SJCRH30 (cell line): ENCODE measurements at regions not wholly inside any gene's neighbourhood (a gene's known extent, or its start where the extent isn't known, plus 50 kb on each side); places are given as distances from the start of the nearest gene placed in this dataset.

Source experiments
- DNase-seq, 2 experiments: peaks; one replicate each; pipeline ENCODE4 v3.0.0-alpha.2; 2015 to 2020
- H3K27ac ChIP-seq: fragments of 250-450 bp; sonication (Bioruptor Pico); 2 replicates; pipeline ENCODE4 v1.5.1; 2020; ENCODE audit warnings: mild to moderate bottlenecking, moderate library complexity
- H3K27me3 ChIP-seq: fragments of 250-450 bp; sonication (Bioruptor Pico); 2 replicates; pipeline ENCODE4 v1.5.1; 2020; ENCODE audit warnings: mild to moderate bottlenecking, moderate library complexity
- H3K36me3 ChIP-seq: fragments of 250-450 bp; sonication (Bioruptor Pico); 2 replicates; pipeline ENCODE4 v1.5.1; 2020; ENCODE audit warnings: mild to moderate bottlenecking, moderate library complexity
- H3K4me1 ChIP-seq: fragments of 250-450 bp; sonication (Bioruptor Pico); 2 replicates; pipeline ENCODE4 v1.5.1; 2020; ENCODE audit warnings: mild to moderate bottlenecking, moderate library complexity
- H3K4me3 ChIP-seq: fragments of 250-450 bp; sonication (Bioruptor Pico); 2 replicates; pipeline ENCODE4 v1.5.1; 2020; ENCODE audit warnings: mild to moderate bottlenecking, moderate library complexity
- H3K9me3 ChIP-seq: fragments of 250-450 bp; sonication (Bioruptor Pico); replicated peaks from 2 replicates; pipeline ENCODE4 v1.5.1; 2020; ENCODE audit warnings: mild to moderate bottlenecking, moderate library complexity

GRCh38 chr15:31151301-31152233 lies 50.0 kb upstream of the TRPM1 start:
- Histone ChIP-seq H3K27ac (no peak overlapping the region), H3K4me3 (no peak overlapping the region), H3K27me3 (no peaks in the 10 kb centered on the region), H3K4me1 (no peaks in the 10 kb centered on the region), H3K36me3 (no peaks in the 10 kb centered on the region), H3K9me3 (no peaks in the 10 kb centered on the region)
- DNase-seq, result no peak

GRCh38 chr15:31153531-31153930 lies 52.0 kb upstream of the TRPM1 start:
- H3K9me3 ChIP-seq, result no peaks in the 10 kb centered on the region
- no peak overlapping the region for H3K4me3 ChIP-seq
- H3K4me1 ChIP-seq, result no peaks in the 10 kb centered on the region
- H3K27ac ChIP-seq, result no peak overlapping the region
- H3K36me3 ChIP-seq, result no peaks in the 10 kb centered on the region
- DNase-seq, result no peak
- no peaks in the 10 kb centered on the region for H3K27me3 ChIP-seq

DNA sequence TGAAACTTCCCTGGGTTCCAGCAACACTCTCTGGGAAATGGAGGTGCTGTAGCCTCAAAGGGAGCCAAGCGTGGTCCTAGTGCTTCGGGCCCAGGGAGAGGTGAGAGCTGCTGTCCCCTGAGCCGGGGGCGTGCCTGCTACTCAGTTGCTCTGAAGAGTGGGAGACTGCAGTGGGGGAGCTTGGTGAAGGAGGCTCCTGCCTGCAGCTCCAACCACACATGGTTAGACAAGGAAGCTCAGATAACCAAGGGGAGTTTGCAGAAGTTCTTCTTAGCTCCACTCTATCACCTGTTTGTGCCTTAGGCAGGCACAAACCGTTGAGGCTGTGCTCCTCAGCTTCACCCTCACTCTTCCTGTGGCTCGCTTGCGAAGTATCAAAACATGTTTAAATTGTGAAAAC lies 53.6 kb upstream of the TRPM1 start:
- Histone ChIP-seq H3K4me1 (no peaks in the 10 kb centered on the region), H3K9me3 (no peaks in the 10 kb centered on the region), H3K27ac (no peak overlapping the region), H3K36me3 (no peaks in the 10 kb centered on the region), H3K4me3 (no peak overlapping the region), H3K27me3 (no peaks in the 10 kb centered on the region; the same call in 1 of the 2 replicates)
- DNase-seq, result no peak

DNA sequence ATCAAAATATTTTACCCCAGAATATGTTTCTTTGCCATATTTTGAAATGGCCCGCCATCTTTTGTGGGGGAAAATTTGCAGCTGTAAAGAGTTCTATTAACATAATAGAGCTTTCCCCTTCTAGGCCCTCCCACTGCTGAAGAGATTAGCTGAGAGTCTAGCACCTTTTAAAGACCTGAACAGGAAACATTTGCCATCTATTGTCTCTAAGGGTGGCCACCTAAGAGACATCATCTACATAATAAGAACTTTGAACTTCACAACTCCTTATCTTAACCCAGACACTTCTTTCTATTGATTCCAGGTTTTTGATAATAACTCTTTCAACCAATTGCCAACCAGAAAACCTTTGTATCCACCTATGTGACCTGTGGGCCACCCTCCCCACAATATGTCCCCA lies 54.7 kb upstream of the TRPM1 start:
- Histone ChIP-seq H3K27ac (no peak overlapping the region), H3K27me3 (no peaks in the 10 kb centered on the region; the same call in 1 of the 2 replicates), H3K4me3 (no peak overlapping the region), H3K9me3 (no peaks in the 10 kb centered on the region), H3K36me3 (no peaks in the 10 kb centered on the region), H3K4me1 (no peaks in the 10 kb centered on the region)
- DNase-seq, result no peak

- Histone ChIP-seq H3K27ac (no peak overlapping the region), H3K4me3 (no peak overlapping the region), H3K9me3 (no peaks in the 10 kb centered on the region), H3K36me3 (no peaks in the 10 kb centered on the region), H3K4me1 (no peaks in the 10 kb centered on the region), H3K27me3 (no peaks in the 10 kb centered on the region; the same call in 1 of the 2 replicates)
- DNase-seq, result no peak
These were observed 55.3 kb upstream of the TRPM1 start for GRCh38 chr15:31156808-31157207.

- Histone ChIP-seq H3K27ac (no peak overlapping the region), H3K27me3 (no peaks in the 10 kb centered on the region; the same call in 1 of the 2 replicates), H3K4me1 (no peaks in the 10 kb centered on the region), H3K36me3 (no peaks in the 10 kb centered on the region), H3K9me3 (no peaks in the 10 kb centered on the region), H3K4me3 (no peak overlapping the region)
- no peak for DNase-seq
These were observed 56.1 kb upstream of the TRPM1 start for GRCh38 chr15:31157644-31158069.

- Histone ChIP-seq H3K4me1 (no peaks in the 10 kb centered on the region), H3K9me3 (no peaks in the 10 kb centered on the region), H3K27me3 (no peaks in the 10 kb centered on the region; the same call in 1 of the 2 replicates), H3K27ac (no peak overlapping the region), H3K4me3 (no peak overlapping the region), H3K36me3 (no peaks in the 10 kb centered on the region)
- no peak for DNase-seq
These were observed 57.5 kb upstream of the TRPM1 start for GRCh38 chr15:31158858-31159569.

GRCh38 chr15:31159837-31160236 lies 58.3 kb upstream of the TRPM1 start:
- H3K27ac ChIP-seq, result no peak overlapping the region
- no peaks in the 10 kb centered on the region for H3K9me3 ChIP-seq
- H3K27me3 ChIP-seq, result no peaks in the 10 kb centered on the region; the same call in 1 of the 2 replicates
- no peak for DNase-seq
- no peaks in the 10 kb centered on the region for H3K36me3 ChIP-seq
- no peaks in the 10 kb centered on the region for H3K4me1 ChIP-seq
- no peak overlapping the region for H3K4me3 ChIP-seq

GRCh38 chr15:31160297-31160696 lies 58.8 kb upstream of the TRPM1 start:
- Histone ChIP-seq H3K27ac (no peak overlapping the region), H3K36me3 (no peaks in the 10 kb centered on the region), H3K9me3 (no peaks in the 10 kb centered on the region), H3K27me3 (no peaks in the 10 kb centered on the region; the same call in 1 of the 2 replicates), H3K4me3 (no peak overlapping the region), H3K4me1 (no peaks in the 10 kb centered on the region)
- DNase-seq, result no peak

DNA sequence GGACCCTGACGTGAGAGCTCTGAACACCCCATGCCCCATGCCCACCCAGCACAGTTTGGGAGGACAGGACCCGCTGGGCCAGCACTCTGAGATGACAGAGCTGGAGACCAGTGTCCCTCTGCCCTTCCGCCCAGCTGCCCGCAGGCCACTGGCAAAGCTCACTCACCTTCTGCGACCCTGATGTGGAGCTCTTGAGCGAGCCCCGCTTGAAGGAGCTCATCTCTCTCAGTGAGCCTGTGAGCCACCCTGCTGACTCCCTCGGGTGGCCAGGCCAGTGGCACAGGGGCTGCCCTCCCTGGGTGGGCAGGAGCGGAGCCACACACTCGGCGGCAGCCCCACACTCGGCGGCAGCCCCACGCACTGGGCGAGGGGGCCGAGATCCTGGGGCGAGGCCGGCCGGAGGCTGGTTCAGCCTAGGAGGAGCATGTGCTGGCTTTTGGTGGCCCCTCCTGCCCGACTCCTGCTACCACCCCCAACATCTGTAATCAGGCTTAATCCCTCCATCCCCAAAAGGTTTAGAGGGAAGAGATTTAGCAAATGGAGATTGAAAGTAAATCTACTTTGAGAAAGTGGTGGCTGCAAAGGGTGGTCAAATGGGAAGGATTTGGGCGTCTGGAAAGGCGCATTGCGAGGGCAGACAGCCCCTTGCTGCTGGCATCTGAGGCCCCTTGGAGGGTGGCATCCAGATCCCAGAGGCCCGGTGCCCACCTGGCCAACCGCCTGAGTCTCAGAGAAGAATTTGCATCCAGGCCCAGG lies 59.4 kb upstream of the TRPM1 start:
- H3K27ac ChIP-seq, result no peak overlapping the region
- no peaks in the 10 kb centered on the region for H3K4me1 ChIP-seq
- H3K9me3 ChIP-seq, result no peaks in the 10 kb centered on the region
- H3K27me3 ChIP-seq, result no peaks in the 10 kb centered on the region; the same call in 1 of the 2 replicates
- DNase-seq, result no peak
- no peak overlapping the region for H3K4me3 ChIP-seq
- no peaks in the 10 kb centered on the region for H3K36me3 ChIP-seq

- Histone ChIP-seq H3K27ac (no peak overlapping the region), H3K36me3 (no peaks in the 10 kb centered on the region), H3K4me3 (no peak overlapping the region), H3K27me3 (no peaks in the 10 kb centered on the region; the same call in 1 of the 2 replicates), H3K4me1 (no peaks in the 10 kb centered on the region), H3K9me3 (no peaks in the 10 kb centered on the region)
- DNase-seq, result no peak
These were observed 60.4 kb upstream of the TRPM1 start for GRCh38 chr15:31161951-31162350.

DNA sequence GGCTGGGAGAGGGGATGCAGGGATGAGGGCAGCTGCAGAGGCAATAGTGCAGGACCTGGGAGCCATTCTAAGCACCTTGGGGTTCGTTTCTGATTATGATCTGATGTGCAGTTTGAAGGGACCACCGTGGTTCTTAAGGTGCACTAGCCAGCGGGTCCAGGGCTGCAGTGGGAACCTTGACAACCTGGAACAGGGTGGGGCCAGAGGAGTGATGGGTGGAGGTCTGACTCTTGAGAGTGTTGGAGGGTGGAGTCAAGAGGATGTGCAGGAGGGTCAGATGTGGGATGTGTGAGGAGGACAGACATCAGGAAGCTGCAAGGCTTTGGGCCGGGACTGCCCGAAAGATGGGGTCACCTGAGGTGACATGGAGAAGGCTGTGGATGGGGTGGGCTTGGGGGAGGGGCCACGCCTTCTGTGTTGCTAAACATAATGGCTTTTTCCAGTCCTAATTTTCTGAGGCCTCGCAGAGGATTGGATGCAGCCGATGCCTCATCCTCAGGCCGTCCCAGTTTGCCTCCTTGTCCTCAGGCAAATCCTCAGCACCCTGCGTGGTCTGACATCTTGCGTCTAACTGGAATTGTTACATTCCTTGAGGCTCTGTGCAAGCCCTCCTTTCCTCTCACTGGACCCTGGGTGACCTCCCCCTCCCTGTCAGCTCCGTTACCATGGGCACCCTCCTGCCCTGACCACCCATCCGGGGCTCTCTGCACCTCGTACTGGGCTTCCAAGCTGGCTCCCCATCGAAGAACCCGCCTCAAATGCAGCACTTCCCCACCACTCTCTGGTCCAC lies 61.4 kb upstream of the TRPM1 start:
- Histone ChIP-seq H3K9me3 (no peaks in the 10 kb centered on the region), H3K4me3 (no peak overlapping the region), H3K36me3 (no peaks in the 10 kb centered on the region), H3K27me3 (no peaks in the 10 kb centered on the region; the same call in 1 of the 2 replicates), H3K27ac (no peak overlapping the region), H3K4me1 (no peaks in the 10 kb centered on the region)
- DNase-seq, result no peak

- no peak overlapping the region for H3K4me3 ChIP-seq
- H3K27me3 ChIP-seq, result no peaks in the 10 kb centered on the region; the same call in 1 of the 2 replicates
- H3K27ac ChIP-seq, result no peak overlapping the region
- DNase-seq, result no peak
- no peaks in the 10 kb centered on the region for H3K4me1 ChIP-seq
- no peaks in the 10 kb centered on the region for H3K36me3 ChIP-seq
- H3K9me3 ChIP-seq, result no peaks in the 10 kb centered on the region
These were observed 62.4 kb upstream of the TRPM1 start for GRCh38 chr15:31163769-31164572.
